IMR-90 (cell line): ENCODE measurements at regions not wholly inside any gene's neighbourhood (a gene's known extent, or its start where the extent isn't known, plus 50 kb on each side); places are given as distances from the start of the nearest gene placed in this dataset.

Experiments
- ATAC-seq: fragments of 200-7000 bp; cut with Tn5 transposase; 2 replicates; pipeline ENCODE4 v1.9.1; 2020; ENCODE audit warnings: low read depth, mild to moderate bottlenecking, moderate library complexity
- BruUV-seq: library from RNA; stranded (reverse); fragments of 400-500 nt; replicated peaks from 2 replicates; lab custom pipeline; 2021; lab: Mats Ljungman, UMichigan
- CTCF ChIA-PET: fragments of 300-600 bp; formaldehyde crosslinking; extraction: SDS; loops from one replicate; lab custom pipeline; 2021; ENCODE audit warnings: antibody characterized with exemption; lab: Yijun Ruan, JAX
- POLR2A ChIA-PET: fragments of 300-600 bp; sonication (Branson Sonifier 250); formaldehyde crosslinking; loops from one replicate; lab custom pipeline; 2022; ENCODE audit warnings: antibody characterized with exemption; ENCODE audit not compliant: unreplicated experiment; lab: Charles Lee
- DNase-seq: peaks from one replicate; pipeline ENCODE4 v3.0.0; 2013
- H2AFZ ChIP-seq: replicated peaks from 2 replicates; pipeline ENCODE3; 2013; ENCODE audit warnings: low read length, mild to moderate bottlenecking; ENCODE audit not compliant: poor library complexity
- H2AK5ac ChIP-seq: 2 replicates; pipeline ENCODE4 v1.6.1; 2013; ENCODE audit warnings: low read depth, low read length, inconsistent platforms
- H2AK9ac ChIP-seq: replicated peaks from 2 replicates; pipeline ENCODE3; 2013; ENCODE audit warnings: mild to moderate bottlenecking, low read depth, low read length, moderate library complexity; ENCODE audit not compliant: poor library complexity
- H2BK120ac ChIP-seq: 2 replicates; pipeline ENCODE4 v1.6.1; 2013; ENCODE audit warnings: low read depth, low read length, inconsistent platforms
- H2BK15ac ChIP-seq: 3 replicates; pipeline ENCODE4 v1.6.1; 2013; ENCODE audit warnings: low read depth, low read length, inconsistent platforms
- H2BK20ac ChIP-seq: 2 replicates; pipeline ENCODE4 v1.6.1; 2013; ENCODE audit warnings: low read depth, mild to moderate bottlenecking, inconsistent platforms, low read length, moderate library complexity
- H2BK5ac ChIP-seq: 2 replicates; pipeline ENCODE4 v1.6.1; 2013; ENCODE audit warnings: mild to moderate bottlenecking, low read depth, low read length, inconsistent platforms; ENCODE audit not compliant: poor library complexity, severe bottlenecking
- H3K14ac ChIP-seq: replicated peaks from 2 replicates; pipeline ENCODE4 v1.6.1; 2013; ENCODE audit warnings: low read depth, low read length, inconsistent platforms
- H3K18ac ChIP-seq: 2 replicates; pipeline ENCODE4 v1.6.1; 2013; ENCODE audit warnings: low read depth, low read length, control low read depth
- H3K23ac ChIP-seq: 2 replicates; pipeline ENCODE4 v1.6.1; 2013; ENCODE audit warnings: low read depth, low read length, inconsistent platforms
- H3K27ac ChIP-seq: 2 replicates; pipeline ENCODE4 v1.5.1; 2013; ENCODE audit warnings: mild to moderate bottlenecking, control low read depth, low read length; ENCODE audit not compliant: insufficient read depth
- H3K27me3 ChIP-seq: 2 replicates; pipeline ENCODE4 v1.6.1; 2013; ENCODE audit warnings: low read length; ENCODE audit not compliant: control insufficient read depth, insufficient read depth
- H3K36me3 ChIP-seq: 2 replicates; pipeline ENCODE4 v1.6.1; 2013; ENCODE audit warnings: low read length, mixed read lengths; ENCODE audit not compliant: control insufficient read depth, insufficient read depth
- H3K4ac ChIP-seq: 2 replicates; pipeline ENCODE4 v1.6.1; 2013; ENCODE audit warnings: low read depth, low read length, inconsistent platforms
- H3K4me1 ChIP-seq: 2 replicates; pipeline ENCODE4 v1.6.1; 2013; ENCODE audit warnings: low read length, mixed read lengths; ENCODE audit not compliant: control insufficient read depth, insufficient read depth
- H3K4me2 ChIP-seq: 2 replicates; pipeline ENCODE4 v1.6.1; 2013; ENCODE audit warnings: low read depth, mild to moderate bottlenecking, control low read depth, low read length, moderate library complexity
- H3K4me3 ChIP-seq: 2 replicates; pipeline ENCODE4 v1.5.1; 2013; ENCODE audit warnings: low read depth, mild to moderate bottlenecking, control low read depth, low read length, moderate library complexity; ENCODE audit not compliant: insufficient read depth
- H3K56ac ChIP-seq: 2 replicates; pipeline ENCODE4 v1.6.1; 2013; ENCODE audit warnings: low read length, inconsistent platforms; ENCODE audit not compliant: insufficient read depth; ENCODE audit errors: extremely low read depth
- H3K79me1 ChIP-seq, 2 experiments: 2 replicates each; pipeline ENCODE4 v1.6.1; 2013; ENCODE audit warnings: low read length in 2 of 2, inconsistent platforms in 1 of 2, low read depth in 1 of 2
- H3K9ac ChIP-seq: 2 replicates; pipeline ENCODE4 v1.6.1; 2013; ENCODE audit warnings: low read depth, low read length, control low read depth
- H3K9me1 ChIP-seq: 2 replicates; pipeline ENCODE4 v1.6.1; 2013; ENCODE audit warnings: low read length, inconsistent platforms; ENCODE audit not compliant: insufficient read depth
- H3K9me3 ChIP-seq: 2 replicates; pipeline ENCODE4 v1.6.1; 2013; ENCODE audit warnings: low read length; ENCODE audit not compliant: control insufficient read depth, insufficient read depth
- H4K20me1 ChIP-seq: 2 replicates; pipeline ENCODE4 v1.6.1; 2013; ENCODE audit warnings: low read length, inconsistent platforms; ENCODE audit not compliant: insufficient read depth
- H4K5ac ChIP-seq: 2 replicates; pipeline ENCODE4 v1.6.1; 2013; ENCODE audit warnings: mild to moderate bottlenecking, low read depth, low read length, control low read depth
- H4K8ac ChIP-seq, 2 experiments: 2 replicates each; pipeline ENCODE4 v1.6.1; 2013; ENCODE audit warnings: low read depth in 2 of 2, low read length in 2 of 2, control low read depth in 1 of 2, inconsistent platforms in 1 of 2
- H4K91ac ChIP-seq: 2 replicates; pipeline ENCODE4 v1.6.1; 2013; ENCODE audit warnings: low read depth, low read length, inconsistent platforms; ENCODE audit not compliant: insufficient read depth
- BHLHE40 ChIP-seq: fragments of 150-350 bp; IDR thresholded peaks from 2 replicates; pipeline ENCODE4 v1.6.1; 2016; ENCODE audit warnings: mild to moderate bottlenecking, low read depth, low read length
- CEBPB ChIP-seq: IDR thresholded peaks from 2 replicates; pipeline ENCODE4 v1.6.1; 2012; ENCODE audit warnings: low read depth, low read length, improper control_type of control experiment
- MAZ ChIP-seq: IDR thresholded peaks from 2 replicates; pipeline ENCODE4 v1.6.1; 2012; ENCODE audit warnings: low read depth, mild to moderate bottlenecking, low read length, improper control_type of control experiment, moderate library complexity, borderline replicate concordance
- RCOR1 ChIP-seq: IDR thresholded peaks from 2 replicates; pipeline ENCODE4 v1.6.1; 2012; ENCODE audit warnings: mild to moderate bottlenecking, low read length, improper control_type of control experiment; ENCODE audit not compliant: insufficient replicate concordance
- WGBS, 2 experiments: methylation state at CpG; one replicate each; pipeline versions ENCODE4 v1.1.5 to v1.1.7; 2013; ENCODE audit warnings: missing lambda C conversion rate in 2 of 2; ENCODE audit not compliant: insufficient read length in 1 of 2; ENCODE audit errors: extremely low coverage in 2 of 2; 5-methylcytosine and 5-hydroxymethylcytosine counted together
- dilution Hi-C: fragments of 300-500 bp; cut with HindIII; formaldehyde crosslinking; loops from one replicate; pipeline ENCODE4 v1.14.3; 2018; ENCODE audit warnings: low sequenced_read_pairs; ENCODE audit not compliant: unreplicated experiment
- in situ Hi-C: fragments of 300-500 bp; cut with MboI; formaldehyde crosslinking; loops from 3 replicates; pipeline ENCODE4 v1.14.3; 2019; ENCODE audit warnings: low sequenced_read_pairs, inconsistent platforms, mixed read lengths
- intact Hi-C: fragments of 100-400 bp; cut with micrococcal nuclease; formaldehyde crosslinking; loops from 2 replicates; pipeline ENCODE4 v1.10.0; 2022
- TF ChIP-seq, protein P1 (sequence below): conservative IDR thresholded peaks from 2 replicates; pipeline ENCODE4 v1.5.1; 2012; ENCODE audit warnings: mild to moderate bottlenecking, low read depth, low read length, improper control_type of control experiment

DNA sequence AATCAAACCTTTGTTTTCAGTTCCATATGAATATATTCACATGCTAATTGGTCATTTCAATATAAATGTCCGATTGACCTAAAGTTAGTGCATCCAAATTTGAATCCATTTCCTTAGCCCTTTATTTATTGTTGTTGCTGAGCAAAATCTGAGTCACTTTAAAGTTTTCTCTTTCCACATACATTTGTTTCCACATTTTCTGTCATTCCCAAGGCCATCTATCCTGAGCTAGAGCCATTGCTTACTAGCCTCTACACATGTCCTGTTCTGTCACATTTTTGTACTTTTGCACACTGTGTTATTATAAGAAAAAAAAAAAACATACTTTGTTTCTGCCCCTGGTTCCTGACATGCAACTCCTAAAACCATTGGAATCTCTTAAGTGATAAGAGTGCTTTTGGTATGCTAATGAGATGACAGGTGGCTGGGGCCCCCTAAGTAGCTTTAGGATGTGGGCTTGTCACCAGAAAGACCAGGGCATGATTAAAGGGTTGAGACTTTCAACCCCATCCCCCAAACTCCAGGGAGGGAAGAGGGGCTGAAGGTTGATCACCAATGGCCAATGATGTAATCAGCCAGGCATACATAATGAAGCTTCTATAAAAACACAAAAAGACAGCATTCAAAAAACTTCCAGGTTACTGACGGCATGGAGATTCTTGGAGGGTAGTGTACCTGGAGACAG is 353.3 kb upstream of the MAGEB16 start:
- DNase-seq (no peak), ATAC-seq (no peak)
- H3K9ac ChIP-seq = no peak overlapping the region
- H2AK9ac ChIP-seq = no peak overlapping the region
- no peak overlapping the region for H3K4ac ChIP-seq
- no peak overlapping the region for H2BK15ac ChIP-seq
- BruUV-seq = no TSS peak
- H3K18ac ChIP-seq = no peak overlapping the region
- no peak overlapping the region for H2AK5ac ChIP-seq
- ChIA-PET POLR2A (no interaction called here), CTCF (no interaction called here)
- no peak overlapping the region for H3K4me3 ChIP-seq
- H3K4me1 ChIP-seq = no peaks in the 10 kb centered on the region
- H3K14ac ChIP-seq = no peak overlapping the region
- no peaks in the 10 kb centered on the region for H3K36me3 ChIP-seq
- no peak overlapping the region for H4K91ac ChIP-seq
- H3K56ac ChIP-seq = no peak overlapping the region
- H2BK20ac ChIP-seq = no peak overlapping the region
- H4K5ac ChIP-seq = no peak overlapping the region
- H3K27me3 ChIP-seq = no peaks in the 10 kb centered on the region
- no peaks in the 10 kb centered on the region for H4K20me1 ChIP-seq
- no peak overlapping the region for H3K23ac ChIP-seq
- H2BK120ac ChIP-seq = no peak overlapping the region
- intact Hi-C loops (no loop called here), dilution Hi-C loops (no loop called here), in situ Hi-C loops (no loop called here)
- no peak overlapping the region for H3K27ac ChIP-seq
- H3K4me2 ChIP-seq = no peak overlapping the region
- H4K8ac ChIP-seq = no peak overlapping the region
- no CpG with 5 or more reads among the region's 2 CpGs for WGBS, 2 experiments
- no peaks in the 10 kb centered on the region for H3K79me1 ChIP-seq
- H2AFZ ChIP-seq = no peak overlapping the region
- H3K9me3 ChIP-seq = no peaks in the 10 kb centered on the region
- no peak for TF ChIP-seq MAZ
- no peak for TF ChIP-seq RCOR1
- TF ChIP-seq, protein P1, sequence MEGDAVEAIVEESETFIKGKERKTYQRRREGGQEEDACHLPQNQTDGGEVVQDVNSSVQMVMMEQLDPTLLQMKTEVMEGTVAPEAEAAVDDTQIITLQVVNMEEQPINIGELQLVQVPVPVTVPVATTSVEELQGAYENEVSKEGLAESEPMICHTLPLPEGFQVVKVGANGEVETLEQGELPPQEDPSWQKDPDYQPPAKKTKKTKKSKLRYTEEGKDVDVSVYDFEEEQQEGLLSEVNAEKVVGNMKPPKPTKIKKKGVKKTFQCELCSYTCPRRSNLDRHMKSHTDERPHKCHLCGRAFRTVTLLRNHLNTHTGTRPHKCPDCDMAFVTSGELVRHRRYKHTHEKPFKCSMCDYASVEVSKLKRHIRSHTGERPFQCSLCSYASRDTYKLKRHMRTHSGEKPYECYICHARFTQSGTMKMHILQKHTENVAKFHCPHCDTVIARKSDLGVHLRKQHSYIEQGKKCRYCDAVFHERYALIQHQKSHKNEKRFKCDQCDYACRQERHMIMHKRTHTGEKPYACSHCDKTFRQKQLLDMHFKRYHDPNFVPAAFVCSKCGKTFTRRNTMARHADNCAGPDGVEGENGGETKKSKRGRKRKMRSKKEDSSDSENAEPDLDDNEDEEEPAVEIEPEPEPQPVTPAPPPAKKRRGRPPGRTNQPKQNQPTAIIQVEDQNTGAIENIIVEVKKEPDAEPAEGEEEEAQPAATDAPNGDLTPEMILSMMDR = no peak
- no peak for TF ChIP-seq BHLHE40
- no peak for TF ChIP-seq CEBPB
- H3K9me1 ChIP-seq = no peaks in the 10 kb centered on the region
- H2BK5ac ChIP-seq = no peak overlapping the region
